Activated CD4-positive, alpha-beta T cell treated with anti-CD3 and anti-CD28 coated beads for 4 hours (primary cell): ENCODE measurements at regions not wholly inside any gene's neighbourhood (a gene's known extent, or its start where the extent isn't known, plus 50 kb on each side); places are given as distances from the start of the nearest gene placed in this dataset.

Experiments
- DNase-seq, 2 donors: peaks; one replicate each; pipeline ENCODE4 v3.0.0-alpha.2; 2020

DNA sequence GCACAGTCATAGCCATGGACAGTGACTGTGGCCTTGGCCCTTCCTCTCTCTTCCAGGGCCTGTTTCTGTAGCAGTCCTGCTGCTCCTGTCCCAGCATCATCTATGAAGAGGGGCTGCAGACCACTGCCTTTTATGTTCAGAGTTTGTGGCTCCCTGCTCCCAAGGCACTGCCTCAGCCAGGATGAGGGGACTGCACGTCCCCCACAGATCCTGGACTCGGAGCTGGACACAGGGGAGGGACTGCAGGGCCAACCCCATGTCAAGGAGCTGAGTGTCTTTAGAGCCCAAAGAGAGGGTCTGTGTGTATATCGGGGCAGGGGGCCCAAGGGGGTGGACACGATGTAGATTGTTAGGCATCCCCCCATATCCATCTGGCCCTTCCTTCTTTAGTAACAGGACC is 60.6 kb upstream of the DIO3 start:
- DNase-seq, result no peak

DNA sequence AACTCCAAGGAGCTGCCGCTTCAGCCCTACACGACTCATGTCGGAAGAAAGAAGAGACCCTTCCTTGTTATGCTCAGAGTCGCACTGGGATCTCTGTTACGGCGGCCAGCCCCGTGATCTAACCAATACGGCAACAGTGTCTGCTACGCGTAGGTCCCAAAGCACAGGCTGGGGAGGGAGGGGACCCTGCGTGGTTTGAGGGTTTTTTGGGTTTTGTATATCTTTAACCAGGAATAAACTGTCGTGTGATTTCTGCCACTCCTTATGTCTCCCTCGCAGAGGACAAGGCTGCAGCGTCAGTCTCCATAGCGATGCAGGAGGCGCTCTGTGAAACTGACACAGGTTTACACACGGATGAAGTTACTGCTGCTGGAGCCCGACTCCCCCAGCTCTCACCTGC is 60.0 kb upstream of the DIO3 start:
- no peak for DNase-seq

DNA sequence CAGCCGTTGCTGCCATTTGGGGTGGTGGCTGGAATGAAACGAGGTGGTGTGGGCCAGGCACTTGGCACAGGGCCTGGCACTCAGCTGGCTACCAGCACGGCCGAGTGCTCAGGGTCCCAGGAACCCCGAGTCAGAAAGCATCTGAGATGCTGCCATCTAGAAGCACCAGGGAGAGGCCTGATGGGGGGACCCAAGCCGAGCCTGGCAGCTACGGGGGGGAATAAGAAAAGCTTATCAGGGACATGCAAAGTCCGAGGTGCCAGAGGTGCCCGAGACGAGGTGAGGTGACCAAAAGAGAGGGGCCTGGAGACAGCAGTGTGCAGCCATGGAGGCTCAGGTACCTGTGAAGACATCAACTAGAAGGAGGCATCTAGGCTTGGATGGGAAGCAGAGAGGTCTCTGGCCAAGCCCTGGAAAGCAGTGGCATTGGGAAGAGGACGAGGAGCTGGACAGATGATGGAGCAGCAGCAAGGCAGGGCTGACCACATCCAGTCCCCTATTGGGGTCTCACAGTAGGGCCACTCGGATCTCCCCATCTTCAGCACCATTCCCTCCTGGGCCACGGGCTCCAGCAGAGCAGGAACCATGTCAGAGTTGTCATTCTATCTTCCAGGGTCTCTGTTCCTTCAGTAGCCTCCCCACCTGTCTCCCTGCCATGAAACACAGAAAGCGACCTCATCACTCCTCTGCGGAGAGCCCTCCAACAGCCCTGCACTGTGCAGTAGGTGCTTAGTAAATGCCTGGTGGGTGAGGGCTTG is 59.3 kb upstream of the DIO3 start:
- no peak for DNase-seq

DNA sequence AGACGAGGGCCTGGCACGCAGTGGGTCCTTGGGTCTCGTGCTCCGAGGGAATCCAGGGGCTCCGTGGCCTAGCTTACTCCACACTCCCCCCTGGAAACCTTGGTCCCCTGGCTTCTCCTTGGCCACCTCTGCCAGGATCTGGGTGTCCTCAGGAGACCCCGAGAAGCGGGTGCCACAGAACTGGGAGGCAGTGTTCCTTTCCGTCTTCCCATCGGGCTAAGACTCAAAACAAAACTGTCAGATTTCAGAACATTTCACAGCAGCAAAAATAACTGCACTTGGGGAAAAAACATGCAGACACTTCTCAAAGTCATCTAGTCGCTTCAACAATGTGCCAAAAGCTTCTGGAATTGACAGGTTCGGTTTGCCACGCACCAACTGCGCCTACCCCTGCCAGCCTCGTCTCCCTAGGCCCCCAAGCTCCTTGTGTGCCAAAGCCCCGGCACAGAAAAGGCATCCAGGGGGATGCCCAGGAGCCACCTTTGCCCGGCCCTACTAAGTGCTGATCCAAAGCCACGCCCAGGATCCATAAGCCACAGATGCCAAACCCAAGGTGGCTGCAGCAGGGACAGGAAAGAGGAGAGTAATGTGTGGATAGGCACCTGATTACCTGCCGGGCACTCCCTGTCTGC is 58.4 kb upstream of the DIO3 start:
- no peak for DNase-seq

DNA sequence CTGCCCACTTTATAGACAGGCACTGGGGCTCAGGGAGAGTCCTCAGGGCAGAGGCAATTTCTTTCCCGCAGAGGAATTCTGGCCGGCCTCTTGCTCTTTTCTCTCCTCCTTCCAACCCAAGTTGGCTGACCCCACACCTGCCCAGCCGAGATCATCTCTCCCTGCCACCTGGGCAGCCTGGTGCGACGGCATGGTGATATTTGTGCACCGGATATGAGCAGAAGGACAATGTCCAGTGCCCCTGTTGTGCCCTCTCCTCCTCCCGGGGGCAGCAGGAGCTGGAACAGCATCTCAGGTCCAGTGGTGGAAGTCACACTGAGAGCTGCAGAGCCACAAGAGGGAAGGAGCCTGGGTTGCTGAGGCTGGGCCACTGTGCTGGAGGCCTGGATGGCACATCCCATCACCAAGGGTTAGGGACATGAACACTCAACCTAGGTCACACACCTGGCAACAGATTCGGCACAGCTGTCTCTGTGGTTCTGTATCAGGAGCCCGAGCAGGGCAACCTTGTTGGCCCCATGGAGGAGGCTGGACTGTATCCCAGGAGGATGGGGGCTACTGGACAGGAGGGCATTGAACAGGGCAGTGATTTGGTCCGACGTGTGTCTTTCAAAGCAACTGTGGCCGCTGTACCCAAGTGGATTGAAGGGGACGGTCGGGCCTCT is 57.7 kb upstream of the DIO3 start:
- DNase-seq, result no peak

DNA sequence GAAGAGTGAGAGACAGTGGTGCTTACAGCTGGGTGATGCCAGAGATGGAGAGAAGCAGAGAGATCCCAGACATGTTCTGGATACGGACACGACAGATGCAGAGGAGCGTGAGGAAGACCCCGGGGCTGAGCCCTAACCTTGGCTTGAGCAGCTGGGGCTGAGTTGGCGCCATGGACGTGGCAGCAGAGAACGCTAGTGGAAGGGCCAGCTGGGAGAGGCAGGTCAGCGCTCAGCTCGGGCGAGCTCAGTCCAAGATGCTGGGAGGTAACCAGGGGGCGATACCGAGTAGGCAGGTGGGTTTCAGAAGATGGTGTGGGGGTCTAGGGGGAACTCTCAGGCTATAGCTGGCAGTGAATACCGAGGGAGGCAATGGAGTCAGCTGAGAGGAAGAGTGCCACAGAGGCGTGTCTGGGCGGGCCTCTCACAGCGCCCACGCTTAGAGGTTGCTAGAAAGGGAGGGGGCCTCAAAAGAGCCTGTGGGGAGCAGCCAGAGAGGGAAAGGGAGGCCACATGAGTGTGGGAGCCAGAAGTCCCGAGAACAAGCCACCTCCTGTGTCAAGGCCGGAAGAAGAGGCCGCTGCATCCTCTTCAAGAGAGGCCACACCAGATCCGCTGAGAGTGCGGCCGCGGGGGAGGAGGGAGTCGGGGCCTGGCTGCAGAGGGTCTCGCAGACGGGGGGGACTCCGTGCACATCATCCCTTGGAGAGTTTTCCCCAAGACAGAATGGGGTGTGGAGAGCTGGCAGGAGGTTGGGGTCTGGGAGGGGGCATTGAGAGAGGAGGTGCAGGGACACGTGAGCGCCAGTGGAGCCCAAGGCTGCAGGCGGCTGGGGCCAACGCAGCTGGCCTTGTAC is 57.0 kb upstream of the DIO3 start:
- DNase-seq, result no peak

DNA sequence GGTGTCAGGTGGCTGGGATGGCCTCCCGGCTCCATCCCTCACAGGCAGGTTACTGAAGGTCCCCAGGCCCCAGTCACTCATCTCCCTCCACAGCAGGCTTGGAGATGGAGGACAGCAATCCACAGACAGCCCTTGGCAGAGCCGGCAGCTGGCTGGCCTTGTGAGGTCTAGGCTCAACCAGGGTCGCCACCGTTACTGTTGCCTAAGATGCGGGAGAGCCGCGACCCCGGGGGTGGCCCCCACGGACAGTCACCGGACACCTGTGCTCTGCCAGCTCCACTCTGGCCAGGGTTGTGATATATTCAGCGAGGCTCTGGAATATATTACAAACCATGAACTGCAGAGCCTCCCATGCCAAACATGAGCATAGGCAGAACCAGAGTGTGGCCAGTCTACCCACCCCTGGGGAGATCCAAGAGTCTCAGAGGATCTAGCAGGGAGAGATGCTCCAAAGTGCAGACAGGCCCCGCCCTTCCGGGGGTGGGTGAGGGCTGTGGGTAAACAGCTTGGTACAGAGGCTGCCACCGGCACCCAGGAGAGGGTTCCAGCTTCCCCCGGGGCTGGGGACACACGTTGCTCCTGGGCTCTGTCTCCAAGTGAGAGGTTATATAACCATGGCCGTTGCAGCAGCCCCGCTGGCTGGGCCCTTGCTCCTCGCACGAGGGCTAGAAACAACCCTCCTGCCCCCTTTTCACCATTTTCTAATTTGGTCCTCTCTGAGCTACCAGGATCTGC is 55.9 kb upstream of the DIO3 start:
- no peak for DNase-seq

DNA sequence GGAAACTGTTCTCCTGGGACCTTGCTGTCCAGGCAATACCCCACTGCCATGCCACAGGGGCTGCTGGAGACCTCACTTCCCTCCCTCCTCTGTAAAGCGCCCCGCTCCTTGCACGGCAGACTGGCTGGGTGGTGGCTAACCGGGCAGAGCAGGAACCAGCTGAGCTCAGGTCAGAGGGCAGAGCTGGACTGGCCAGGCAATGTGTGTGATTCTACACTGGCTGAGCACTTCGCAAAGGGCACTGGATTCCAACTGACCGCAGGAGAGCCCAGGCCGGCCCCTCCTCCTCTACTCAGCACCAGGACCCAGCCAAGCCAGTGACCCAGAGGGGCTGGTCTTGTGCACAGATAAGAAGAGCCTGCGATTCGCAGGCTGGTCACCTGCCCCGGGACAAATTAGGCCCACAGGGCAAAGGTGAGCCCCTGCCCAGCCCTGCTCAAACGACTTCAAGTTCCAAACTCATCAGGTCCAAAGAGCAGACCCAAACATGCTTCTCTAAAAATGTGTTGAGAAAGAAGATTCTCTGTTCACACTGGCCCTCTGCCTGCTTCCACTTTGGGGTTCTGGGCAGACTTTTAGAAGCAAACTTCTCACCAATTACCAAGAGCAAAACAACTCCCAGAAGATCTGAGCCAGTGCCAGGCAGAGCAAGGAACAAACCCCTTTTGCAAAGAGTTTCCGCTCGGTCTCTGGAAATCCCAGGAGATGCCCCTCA is 54.9 kb upstream of the DIO3 start:
- no peak for DNase-seq

DNA sequence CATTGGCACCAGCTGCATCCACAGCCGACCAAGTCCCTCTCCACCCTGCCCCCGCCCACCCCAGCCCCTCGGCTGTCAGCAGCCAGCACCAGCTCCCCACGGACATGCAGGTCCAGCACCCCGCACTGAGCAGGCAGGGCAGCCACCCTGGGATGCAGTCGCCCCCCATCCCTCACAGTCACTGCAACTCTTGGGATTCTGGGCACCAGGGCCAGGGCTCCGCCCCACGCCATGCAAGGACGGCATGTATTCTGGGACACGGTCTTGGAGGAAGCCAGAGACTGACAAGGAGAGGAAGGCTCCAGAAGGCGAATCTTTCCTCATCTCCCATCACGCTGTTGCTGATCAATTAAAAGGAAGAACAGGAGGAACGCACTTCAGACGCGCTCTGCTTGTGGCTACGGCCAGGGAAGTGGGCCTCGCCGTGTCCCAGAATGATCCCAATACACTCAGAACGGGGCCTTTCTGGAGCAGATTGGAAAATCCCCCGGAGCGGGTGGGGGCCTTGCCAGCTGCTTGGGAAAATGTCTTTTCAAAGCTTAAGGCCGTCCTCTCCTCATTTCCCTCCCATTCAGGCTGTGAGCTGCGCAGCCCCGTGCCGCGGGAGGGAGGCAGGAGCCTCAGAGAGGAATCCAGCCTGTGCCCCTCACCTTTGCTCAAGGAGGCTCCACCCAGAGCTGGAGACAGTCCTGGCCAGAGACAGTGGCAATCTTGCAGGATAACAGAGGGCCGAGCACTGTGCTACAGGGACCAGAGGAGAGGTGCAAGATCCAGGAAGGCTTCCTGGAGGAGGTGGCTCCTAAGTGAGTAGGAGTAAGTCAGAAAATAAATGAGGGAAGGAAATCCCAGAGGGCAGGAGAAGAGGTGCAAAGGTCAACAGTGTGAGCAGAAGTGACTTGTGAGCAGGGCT is 54.1 kb upstream of the DIO3 start:
- no peak for DNase-seq

DNA sequence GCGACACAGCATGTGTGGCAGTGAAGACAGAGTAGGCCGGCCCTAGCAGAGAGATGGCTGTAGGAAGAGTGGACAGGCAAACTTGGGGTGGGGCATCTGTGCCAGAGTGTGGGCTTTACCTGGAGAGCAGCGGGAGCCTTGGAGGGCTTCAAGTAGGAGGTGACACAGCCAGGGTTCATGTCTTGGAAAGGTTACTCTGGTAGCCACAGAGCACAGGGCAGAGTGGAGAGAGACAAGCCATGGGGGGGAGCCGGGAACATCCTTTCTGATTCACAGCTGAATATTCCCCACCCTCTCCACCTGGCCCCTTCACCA is 53.5 kb upstream of the DIO3 start:
- DNase-seq, result no peak

DNA sequence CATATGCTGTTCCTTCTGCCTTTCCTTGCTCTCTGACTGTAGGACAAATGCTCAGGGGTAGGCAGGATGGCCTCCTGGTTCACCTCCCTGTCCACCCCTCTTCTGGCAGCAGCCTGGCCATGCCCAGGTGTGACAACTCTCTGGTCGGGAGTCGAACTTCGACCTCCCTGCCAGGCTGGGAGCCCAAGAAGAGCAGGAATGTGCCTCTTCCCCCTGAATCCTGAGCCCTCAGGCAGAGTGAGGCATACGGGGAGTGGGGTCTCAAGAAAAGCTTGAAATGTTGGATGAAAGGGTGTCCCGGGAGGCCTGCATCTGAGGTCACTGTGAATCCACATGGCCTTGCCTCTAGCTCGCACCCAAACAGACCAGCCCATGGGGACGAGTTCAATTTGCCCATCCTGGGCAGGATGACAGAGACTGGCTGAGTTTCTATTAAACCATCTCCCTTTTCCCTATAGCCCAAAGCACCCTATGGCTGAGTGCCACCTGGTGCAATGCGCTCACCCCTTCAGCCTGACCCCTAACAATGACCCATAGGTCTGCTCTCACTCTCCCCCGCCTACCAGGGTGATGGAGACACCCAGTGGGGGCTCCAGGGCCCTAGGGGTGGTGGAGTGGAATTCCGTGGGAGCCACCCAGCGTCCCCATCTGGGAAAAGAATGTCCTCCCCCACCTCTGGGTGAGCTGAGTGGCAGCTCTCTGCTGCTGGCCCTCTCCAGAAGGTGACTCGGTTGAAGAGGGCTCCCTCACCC is 52.9 kb upstream of the DIO3 start:
- no peak for DNase-seq

DNA sequence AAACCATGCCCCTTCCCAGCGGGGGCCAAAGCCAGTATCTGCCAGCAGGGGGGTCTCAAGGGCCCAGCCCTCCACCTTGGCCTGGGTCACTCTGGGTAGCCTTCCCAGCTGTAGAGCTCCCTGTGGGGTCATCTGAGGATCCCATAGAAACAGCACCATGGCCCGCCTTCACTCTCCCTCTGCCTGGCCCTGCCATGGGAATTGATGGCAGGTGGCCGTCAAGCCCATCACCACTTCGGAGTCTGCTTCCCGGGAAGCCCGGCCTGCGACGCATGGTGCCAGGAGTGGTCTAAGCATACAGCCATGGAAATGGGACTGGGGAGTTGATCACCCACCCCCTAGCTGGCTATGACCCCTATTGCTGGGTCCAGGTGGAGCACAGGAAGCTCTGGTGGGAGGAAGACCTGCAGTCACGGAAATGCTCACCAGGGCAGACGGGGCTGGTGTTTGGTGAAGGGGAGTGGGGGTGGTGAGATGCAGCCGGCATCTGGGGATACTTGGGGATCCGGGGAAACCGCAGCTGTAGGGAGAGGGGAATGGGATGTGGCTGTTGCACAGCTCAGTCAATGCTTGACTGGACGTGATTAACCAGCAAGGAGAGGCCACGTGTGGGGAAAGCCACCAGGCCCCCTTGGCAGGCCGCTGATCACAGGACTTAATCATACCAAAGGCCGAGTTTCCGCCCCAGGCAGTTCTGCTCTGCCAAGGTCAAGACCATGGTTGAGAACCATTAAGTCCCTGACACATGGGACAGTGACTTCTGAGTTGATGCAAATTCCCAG is 52.2 kb upstream of the DIO3 start:
- no peak for DNase-seq

DNA sequence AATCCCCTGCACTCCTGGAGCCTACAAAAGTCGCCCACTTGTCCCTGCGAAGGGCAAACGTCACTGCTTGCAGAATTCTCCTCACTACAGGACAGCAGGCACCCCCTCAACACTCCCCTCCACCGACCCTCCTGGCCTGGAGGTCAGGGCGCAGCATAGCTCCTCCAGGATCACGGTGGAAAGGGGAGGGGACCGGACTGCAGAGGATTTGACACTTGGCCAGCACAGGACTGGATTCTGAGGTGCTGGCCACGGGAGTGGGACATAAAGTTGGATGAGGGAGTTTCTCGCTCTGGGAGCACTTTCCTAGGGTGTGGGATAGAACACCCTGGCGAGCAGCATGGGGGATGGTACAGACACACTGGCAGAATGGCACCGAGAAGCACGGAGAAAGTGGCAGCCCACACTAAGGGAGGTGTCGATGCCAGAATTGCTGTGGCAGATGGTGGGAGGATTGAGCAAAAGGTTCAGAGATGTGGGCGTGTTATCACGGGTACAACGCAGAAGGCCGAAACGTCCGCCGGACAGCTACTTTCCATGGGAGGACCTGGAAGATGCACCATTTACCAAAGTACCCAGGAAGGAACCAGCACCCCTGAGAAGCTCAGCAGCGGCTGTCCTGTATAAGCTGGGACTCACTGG is 51.4 kb upstream of the DIO3 start:
- DNase-seq, result no peak

DNA sequence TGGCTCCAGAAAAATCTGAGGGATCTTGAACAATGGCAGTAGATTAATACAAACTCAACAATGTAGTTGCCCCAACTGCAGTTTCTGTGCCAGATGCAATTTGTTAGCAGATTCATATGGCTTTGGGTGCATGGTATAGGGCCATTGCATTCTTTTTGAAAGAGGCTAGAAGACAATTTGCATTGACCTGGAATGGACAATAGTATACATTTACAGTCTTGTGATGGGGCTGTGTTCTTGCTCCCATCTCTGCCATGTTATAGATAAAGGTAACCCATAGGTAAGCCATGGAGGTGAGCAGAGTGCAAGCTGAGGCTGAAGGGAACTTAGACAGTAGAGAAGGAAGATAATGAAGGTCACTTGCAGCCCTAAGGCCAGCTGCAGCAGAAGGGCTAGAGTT is 50.1 kb upstream of the DIO3 start:
- no peak for DNase-seq
